ENCODE measurements at regions not wholly inside any gene's neighbourhood (a gene's known extent, or its start where the extent isn't known, plus 50 kb on each side); places are given as distances from the start of the nearest gene placed in this dataset.
A peak's percentile ranks its signal among the peaks of the same experiment; 100 is the strongest.
"Not testable (repeated sequence)": the region's sequence is repeated elsewhere in the genome, so short reads cannot be mapped to it uniquely, and the experiment has no call there.

DNA sequence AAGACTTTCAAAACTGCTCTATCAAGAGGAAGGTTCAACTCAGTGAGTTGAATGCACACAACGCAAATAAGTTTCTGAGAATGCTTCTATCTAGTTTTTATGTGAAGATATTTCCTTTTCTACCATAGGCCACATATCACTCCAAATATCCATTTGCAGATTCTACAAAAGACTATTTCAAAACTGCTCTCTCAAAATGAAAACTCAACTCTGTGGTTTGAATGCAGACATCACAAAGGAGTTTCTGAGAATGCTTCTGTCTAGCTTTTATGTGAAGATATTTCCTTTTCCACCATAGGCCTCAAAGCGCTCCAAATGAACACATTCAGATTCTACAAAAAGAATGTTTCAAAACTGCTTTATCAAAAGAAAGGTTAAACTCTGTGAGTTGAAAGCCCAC lies 1093.1 kb upstream of the DEFB115 start:
- not testable (repeated sequence) for DNase-seq (ENCODE audit: low read depth in 4 of 4, low spot score in 3 of 4)

DNA sequence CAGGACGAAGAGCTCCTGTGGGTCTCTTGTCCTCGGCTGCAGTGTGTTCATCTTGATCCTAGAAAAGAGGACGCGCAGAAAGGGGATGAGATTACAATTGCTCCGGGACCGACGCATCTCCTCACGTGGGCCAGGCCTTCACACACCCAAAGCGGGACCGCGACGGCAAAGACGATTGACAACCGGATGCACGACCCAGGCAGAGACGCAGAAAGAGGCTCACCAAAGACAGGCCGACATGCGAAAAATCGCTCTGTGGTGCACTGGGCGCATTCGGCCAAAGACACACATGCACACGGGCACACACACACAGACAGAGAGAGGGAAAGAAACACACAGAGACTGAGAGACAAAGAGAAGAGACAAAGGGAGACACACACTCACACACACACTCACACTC lies 1089.9 kb upstream of the DEFB115 start:
- no peak for DNase-seq (ENCODE audit: low read depth in 4 of 4, low spot score in 3 of 4)

DNA sequence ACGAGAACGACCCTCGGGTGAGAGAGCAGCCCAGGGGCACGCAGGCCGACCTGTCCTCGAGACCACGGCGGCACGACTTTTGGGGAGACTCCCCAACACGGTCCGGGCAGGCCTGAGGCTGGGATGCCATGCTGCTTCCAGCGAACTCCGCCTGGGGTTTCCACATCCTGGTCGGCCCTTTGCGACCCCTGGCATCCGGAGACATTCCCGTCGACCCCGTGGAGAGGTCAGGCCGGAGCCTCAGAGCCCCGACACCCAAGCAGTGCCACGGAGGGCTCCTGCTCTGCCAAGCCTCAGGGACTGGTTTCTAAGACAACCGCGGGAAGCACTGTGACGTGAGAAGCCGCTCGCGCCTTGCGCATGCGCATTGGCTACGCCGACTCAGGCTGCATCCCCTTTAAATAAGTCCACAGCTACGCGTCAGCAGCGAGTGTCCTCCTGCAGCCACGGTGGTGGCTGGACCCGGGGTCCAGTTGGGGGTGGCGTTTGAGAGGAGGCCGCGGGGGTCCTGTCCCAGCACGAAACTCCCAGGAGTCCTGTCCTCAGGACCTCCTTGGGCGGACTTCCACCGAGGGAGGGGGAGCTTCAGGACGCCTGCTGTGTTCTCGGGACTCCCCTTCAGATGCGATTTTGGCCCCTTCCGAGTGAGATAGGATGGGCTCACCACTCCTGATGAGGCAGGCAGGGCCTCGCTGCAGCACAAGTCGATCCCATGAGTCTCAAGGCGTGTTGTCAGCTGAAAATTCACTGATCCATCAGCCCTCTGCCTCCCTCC lies 1089.3 kb upstream of the DEFB115 start:
- no peak for DNase-seq (ENCODE audit: low read depth in 4 of 4, low spot score in 3 of 4)

DNA sequence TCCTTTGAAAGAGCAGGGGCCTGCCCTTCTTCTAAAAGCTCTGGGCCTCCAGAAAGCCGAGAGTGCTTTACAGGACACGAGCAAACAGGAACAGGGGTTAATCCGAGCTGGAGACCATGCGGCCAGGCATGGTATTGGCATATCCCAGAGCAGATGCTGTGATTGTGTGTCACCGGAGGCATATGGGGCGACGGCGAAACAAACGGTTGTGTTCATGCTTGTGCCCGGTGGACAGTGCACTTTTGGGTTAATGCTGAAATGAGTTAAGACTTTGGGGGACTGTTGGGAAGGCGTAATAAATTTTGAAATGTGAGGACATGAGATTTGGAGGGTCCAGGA lies 1088.7 kb upstream of the DEFB115 start:
- no peak for DNase-seq (ENCODE audit: low read depth in 4 of 4, low spot score in 3 of 4)

DNA sequence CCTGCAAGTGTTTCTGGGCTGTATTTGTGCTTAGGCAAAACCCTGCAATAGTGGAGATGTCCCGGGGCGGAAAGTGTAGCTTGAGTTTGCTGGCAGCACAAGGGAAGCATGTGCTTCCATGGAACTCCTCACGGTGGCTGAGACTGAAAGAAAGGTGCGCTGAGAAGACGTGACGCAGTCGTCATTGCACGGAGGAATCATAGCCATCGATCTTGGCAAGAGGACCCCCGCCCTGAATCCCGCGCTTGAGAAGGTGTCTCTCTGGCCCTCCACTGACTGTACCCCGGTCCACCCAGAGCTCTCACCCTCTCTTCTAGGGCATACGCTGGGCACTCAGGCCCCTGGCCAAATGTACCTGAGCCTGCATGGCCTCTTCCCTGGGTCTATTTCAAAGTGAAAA lies 1081.8 kb upstream of the DEFB115 start:
- DNase-seq (ENCODE audit: low read depth in 4 of 4, low spot score in 3 of 4) = no peak

DNA sequence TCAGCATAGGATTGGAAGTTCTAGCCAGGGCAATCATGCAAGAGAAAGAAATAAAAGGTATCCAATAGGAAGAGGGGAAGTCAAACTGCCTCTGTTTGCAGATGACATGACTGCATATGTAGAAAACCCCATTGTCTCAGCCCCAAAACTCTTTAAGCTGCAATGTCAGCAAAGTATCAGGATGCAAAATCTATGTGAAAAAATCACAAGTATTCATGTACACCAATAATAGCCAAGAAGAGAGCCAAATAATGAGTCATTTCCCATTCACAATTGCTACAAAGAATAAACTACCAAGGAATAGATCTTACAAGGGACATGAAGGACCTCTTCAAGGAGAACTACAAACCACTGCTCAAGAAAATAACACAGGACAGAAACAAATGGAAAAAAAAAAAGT lies 1074.3 kb upstream of the DEFB115 start:
- DNase-seq (ENCODE audit: low read depth in 4 of 4, low spot score in 3 of 4) = not testable (repeated sequence)

DNA sequence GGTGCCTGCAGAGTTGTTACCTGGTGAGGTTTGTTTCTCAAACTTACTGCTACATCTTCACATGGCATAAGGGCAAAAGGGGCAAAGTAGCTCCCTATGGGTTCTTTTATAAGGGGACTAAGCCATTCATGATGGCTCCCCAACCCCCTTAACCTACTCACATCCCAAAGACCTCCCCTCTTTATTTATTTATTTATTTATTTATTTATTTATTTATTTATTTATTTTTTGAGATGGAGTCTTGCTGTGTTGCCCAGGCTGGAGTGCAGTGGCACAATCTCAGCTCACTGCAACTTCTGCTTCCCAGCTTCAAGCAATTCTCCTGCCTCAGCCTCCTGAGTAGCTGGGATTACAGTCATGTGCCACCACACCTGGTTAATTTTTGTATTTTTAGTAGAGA lies 1065.7 kb upstream of the DEFB115 start:
- DNase-seq (ENCODE audit: low read depth in 4 of 4, low spot score in 3 of 4) = not testable (repeated sequence)

DNA sequence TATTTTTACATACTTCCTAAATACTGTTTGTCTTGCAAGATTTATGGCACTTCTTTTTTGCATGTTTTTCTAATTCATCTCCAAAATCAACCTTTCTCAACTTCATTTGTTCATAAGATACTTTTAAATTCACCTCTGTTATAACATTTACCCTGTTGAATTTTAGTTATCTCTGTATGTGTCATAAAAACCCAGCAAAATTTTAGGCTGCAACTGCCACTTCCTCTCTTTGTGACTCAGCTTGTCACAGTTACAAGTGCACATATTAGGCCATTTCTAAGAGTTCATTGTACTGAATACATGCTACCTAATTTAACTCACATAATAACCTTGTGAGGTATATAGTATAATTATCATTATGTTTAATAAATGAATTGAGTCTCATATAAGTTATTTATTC lies 1023.0 kb upstream of the DEFB115 start:
- DNase-seq (ENCODE audit: low read depth in 4 of 4, low spot score in 3 of 4) = not testable (repeated sequence)

DNA sequence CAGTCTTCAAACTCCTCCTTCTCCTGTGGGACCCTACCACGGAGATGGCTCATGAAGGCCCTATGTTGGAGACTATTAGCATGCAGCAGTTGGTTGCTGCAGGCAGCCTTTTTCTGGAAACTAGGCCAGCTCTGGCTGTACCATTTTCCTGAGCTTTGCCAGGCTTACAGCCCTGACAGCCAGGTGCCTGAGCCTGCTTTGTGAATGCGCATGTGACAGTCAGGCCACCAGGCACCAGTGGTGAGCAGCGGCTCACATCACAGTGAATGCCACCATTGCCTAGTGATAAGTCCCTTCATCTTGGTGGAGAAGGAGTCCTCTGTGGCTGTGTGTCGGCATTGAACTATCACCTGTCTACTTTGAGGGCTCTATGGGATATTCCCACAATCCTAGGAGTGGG lies 982.4 kb upstream of the DEFB115 start:
- not testable (repeated sequence) for DNase-seq (ENCODE audit: low read depth in 4 of 4, low spot score in 3 of 4)

DNA sequence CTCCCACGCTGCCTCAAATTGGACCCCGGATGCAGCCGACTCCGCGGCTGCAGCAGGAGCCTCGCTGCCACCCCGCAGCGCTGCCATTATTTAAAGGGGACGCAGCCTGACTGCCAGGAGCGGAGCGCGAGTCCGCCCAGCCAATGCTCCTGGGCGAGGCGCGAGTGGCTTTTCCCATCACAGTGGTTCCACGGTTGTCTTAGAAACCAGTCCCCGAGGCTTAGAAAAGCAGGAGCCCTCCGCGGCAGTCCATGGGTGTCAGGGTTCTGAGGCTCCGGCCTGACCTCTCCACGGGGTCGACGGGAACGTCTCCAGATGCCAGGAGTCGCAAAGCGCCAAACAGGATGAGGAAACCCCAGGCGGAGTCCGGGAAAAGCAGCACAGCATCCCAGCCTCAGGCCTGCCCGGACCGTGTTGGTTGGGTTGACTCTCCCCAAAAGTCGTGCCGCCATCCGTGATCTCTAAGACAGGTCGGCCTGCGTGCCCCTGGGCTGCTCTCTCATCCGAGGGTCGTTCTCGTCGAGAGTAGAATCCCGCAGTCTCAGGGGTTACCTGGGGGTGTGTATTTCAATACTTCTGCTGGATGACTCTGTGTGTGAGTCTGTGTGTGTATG lies 975.8 kb upstream of the DEFB115 start:
- DNase-seq (ENCODE audit: low read depth in 4 of 4, low spot score in 3 of 4) = no peak

DNA sequence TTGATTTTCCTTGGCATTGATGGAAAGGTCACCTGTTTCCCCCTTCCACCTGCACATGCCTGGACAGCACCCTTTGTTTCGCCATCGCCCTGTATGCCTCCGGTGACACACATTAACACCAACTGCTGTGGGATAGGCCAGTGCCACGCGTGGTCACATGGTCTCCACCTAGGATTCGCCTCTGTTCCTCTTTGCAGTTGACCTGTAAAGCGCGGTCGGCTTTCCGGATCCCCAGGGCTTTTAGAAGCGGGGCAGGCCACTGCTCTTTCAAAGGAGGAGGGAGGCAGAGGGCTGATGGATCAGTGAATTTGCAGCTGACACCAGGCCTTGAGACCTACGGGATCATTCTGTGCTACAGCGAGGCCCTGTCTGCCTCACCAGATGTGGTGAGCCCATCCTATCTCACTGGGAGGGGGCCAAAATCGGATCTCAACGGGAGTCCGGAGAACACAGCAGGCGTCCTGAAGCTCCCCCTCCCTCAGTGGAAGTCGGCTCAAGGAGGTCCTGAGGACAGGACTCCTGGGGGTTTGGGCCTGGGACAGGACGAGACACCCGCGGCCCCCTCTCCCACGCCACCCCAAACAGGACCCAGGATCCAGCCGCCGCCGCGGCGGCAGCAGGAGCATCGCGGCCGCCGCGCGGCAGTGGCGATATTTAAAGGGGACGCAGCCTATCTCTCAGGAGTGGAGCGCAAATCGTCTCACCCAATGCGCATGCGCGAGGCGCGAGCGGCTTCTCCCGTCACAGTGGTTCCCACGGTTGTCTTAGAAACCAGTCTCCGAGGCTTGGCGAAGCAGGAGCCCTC lies 973.8 kb upstream of the DEFB115 start:
- peak in 2 of 4 donors; percentile 67 to 74 for DNase-seq (ENCODE audit: low read depth in 4 of 4, low spot score in 3 of 4)

DNA sequence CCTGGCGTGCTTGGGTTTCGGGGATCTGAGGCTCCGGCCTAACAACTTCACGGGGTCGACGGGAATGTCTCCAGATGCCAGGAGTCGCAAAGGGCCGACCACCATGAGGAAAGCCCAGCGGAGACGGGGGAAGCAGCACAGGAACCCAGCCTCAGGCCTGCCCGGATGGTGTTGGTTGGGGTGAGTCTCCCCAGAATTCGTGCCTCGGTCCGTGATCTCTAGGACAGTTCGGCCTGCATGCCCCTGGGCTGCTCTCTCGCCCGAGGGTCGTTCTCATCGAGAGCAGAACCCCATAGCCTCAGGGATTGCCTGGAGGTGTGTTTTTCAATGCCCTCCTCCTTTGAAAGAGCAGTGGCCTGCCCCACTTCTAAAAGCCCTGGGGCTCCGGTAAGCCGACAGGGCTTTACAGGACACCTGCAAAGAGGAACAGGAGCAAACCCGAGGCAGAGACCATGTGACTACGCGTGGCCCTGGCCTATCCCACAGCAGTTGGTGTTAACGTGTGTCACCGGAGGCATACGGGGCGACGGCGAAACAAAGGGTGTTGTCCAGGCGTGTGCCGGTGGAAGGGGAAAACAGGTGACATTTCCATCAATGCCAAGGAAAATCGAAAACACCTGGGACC lies 973.1 kb upstream of the DEFB115 start:
- DNase-seq (ENCODE audit: low read depth in 4 of 4, low spot score in 3 of 4) = no peak

DNA sequence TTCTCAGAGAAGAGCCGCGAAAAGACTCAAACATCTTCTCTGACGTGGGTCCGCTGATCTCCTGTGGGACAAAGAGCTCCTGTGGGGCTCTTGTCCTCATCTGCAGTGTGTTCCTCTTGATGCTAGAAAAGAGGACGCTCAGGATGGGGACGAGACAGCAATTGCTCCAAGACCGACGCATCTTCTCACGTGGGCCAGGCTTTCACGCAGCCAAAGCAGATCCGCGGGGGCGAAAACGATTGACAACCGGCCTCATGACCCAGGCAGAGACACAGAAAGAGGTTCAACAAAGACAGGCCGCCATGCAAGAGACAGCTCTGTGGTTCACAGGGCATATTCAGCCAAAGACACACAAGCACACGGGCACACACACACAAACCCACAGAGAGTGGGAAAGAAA lies 971.8 kb upstream of the DEFB115 start:
- DNase-seq (ENCODE audit: low read depth in 4 of 4, low spot score in 3 of 4) = no peak

DNA sequence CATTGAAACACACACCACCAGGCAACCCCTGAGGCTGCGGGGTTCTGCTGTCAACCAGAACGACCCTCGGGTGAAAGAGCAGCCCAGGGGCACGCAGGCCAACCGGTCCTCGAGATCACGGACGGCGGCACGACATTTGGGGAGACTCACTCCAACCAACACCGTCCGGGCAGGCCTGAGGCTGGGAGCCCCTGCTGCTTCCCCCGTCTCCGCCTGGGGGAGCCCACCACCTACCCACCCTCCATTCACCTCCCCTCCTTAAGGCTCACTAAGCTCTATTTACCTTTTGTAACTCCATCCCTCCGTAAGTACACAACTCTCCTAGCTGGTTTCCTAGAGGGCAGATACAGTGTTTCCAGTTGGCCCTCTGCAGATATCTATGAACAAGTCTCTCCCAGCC lies 971.3 kb upstream of the DEFB115 start:
- DNase-seq (ENCODE audit: low read depth in 4 of 4, low spot score in 3 of 4) = no peak

DNA sequence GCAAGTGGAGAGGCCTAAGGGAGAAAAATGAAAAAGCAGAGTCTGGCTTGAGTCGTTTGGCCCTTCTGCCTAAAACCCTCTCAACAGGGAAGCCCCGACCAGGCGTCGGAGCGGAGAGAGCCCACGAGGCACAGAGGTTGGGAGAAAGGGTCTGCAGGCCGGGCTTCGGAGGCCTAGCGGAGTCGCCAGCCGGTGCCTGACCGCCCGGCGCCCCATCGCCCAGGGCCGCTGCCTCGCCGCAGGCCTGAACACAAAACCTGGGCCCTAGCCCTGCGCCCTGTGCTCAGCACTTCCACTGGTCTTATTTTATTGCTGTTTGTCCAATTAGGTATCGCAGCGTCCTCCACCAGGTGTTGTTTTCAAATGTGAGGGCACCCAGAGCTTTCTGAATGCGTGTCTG lies 970.0 kb upstream of the DEFB115 start:
- not testable (repeated sequence) for DNase-seq (ENCODE audit: low read depth in 4 of 4, low spot score in 3 of 4)

DNA sequence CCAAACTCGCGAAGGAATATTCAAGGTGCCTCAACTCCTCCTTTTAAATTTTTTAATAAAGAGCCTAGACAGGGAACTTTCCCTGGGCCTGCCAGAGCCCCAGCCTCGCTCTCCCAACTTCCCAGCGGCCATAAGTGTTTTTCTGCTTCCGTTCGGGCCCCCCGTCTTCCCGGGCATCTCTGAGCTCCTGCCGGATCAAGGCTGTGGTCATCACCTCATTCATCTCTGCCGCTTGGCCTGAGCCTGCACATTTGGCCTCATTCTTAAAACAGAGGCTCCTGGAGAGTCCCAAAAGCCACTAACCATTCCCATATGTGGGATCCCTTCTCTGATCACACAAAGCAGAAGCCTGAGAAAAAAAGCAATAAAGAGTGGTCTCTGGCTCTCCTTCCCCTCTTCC lies 969.1 kb upstream of the DEFB115 start:
- no peak for DNase-seq (ENCODE audit: low read depth in 4 of 4, low spot score in 3 of 4)

DNA sequence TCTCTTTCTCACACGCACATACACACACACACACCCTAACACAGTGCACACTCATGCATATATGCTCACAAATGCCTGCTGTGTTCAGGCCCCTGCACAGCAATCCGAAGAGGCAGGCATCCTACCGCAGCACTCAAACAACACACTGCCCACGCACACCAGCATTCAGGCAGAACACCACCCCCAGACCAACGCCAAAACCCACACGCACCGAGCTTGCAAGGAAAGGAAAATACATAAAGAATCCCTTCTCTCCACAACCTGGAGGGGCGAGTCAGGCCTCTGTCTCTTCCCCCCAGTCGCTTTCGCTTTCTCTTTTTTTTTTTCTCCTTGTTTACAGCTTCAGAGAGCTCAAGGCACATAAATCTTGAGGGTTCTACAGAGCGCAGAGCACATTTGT lies 968.4 kb upstream of the DEFB115 start:
- not testable (repeated sequence) for DNase-seq (ENCODE audit: low read depth in 4 of 4, low spot score in 3 of 4)

DNA sequence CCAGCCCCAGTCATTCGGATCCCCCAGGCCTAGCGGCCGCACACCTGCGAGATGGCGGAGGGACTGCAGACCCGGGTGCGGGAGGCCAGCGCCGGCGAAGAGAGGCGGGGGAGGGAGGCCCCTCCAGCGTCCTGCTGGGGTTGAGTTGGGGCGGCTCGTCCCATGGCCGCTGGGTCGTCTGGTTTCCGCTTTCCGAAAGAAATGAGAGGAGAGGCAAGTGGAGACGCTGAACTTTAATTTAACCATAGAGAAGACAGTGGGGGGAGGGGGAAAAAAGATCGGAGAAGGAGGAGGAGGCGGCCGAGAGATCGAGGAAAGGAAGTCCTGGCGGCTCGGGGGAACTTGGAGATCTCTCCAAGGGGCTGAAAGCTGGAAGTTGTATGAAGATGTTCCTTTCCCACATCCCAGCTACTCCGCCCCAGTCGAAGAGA lies 967.7 kb upstream of the DEFB115 start:
- not testable (repeated sequence) for DNase-seq (ENCODE audit: low read depth in 4 of 4, low spot score in 3 of 4)

DNA sequence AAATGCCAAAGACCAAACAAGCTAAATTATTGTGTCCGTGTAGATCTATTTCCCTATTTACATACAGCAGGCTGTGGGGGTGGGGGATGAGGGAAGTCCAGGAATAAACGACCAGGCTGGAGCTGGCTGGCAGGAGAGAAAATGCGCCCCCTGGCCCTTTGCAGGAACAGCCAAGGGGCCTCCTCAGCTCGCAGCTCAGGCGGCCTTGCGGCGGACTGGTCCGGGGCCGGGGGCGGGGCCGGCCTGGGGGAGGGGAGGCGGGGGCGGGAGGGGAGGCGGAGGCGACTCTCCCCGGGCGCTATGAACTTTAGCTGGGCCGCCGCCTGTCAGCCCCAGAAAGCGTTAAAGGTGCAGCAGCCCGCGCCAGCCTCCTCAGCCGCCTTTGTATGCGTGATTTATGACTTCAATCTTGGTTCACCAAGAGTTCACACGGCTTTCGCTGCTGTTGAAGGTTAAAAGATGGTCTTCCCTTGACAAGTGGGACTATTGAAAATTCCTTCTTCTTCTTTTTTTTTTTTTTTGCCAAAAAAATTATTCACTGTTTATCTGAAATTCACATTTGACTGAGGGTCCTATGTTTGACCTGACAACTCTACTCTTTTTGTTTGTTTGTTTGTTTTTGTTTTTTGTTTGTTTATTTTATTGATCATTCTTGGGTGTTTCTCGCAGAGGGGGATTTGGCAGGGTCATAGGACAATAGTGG lies 967.0 kb upstream of the DEFB115 start:
- peak in 2 of 4 donors; percentile 61 to 79 for DNase-seq (ENCODE audit: low read depth in 4 of 4, low spot score in 3 of 4)

DNA sequence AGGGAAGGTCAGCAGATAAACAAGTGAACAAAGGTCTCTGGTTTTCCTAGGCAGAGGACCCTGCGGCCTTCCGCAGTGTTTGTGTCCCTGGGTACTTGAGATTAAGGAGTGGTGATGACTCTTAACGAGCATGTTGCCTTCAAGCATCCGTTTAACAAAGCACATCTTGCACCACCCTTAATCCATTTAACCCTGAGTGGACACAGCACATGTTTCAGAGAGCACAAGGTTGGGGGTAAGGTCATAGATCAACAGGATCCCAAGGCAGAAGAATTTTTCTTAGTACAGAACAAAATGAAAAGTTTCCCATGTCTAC lies 966.4 kb upstream of the DEFB115 start:
- DNase-seq (ENCODE audit: low read depth in 4 of 4, low spot score in 3 of 4) = not testable (repeated sequence)

DNA sequence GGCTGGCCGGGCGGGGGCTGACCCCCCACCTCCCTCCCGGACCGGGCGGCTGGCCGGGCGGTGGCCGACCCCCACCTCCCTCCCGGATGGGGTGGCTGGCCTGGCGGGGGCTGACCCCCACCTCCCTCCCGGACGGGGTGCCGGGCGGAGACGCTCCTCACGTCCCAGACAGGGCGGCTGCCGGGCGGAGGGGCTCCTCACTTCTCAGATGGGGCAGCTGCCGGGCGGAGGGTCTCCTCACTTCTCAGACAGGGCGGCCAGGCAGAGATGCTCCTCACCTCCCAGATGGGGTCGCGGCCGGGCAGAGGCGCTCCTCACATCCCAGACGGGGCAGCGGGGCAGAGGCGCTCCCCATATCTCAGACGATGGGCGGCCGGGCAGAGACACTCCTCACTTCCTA lies 965.8 kb upstream of the DEFB115 start:
- DNase-seq (ENCODE audit: low read depth in 4 of 4, low spot score in 3 of 4) = not testable (repeated sequence)

Measured in right renal pelvis (tissue), 4 donors.